Mesothelial cell of epicardium (in vitro differentiated cells): ENCODE measurements at regions not wholly inside any gene's neighbourhood (a gene's known extent, or its start where the extent isn't known, plus 50 kb on each side); places are given as distances from the start of the nearest gene placed in this dataset.

Experiments
- DNase-seq, 2 experiments: peaks; one replicate each; pipeline ENCODE4 v3.0.0; 2021; ENCODE audit warnings: low spot score in 2 of 2; ENCODE audit not compliant: unreplicated experiment in 2 of 2
- H3K27ac Mint-ChIP-seq: 2 replicates; pipeline ENCODE4 v1.8.0; 2021; ENCODE audit warnings: mixed read lengths
- H3K27me3 Mint-ChIP-seq: 2 replicates; pipeline ENCODE4 v1.8.0; 2021; ENCODE audit warnings: low read depth, mixed read lengths
- H3K36me3 Mint-ChIP-seq: 2 replicates; pipeline ENCODE4 v1.8.0; 2021; ENCODE audit warnings: mixed read lengths
- H3K4me1 Mint-ChIP-seq: 2 replicates; pipeline ENCODE4 v1.8.0; 2021; ENCODE audit warnings: mixed read lengths
- H3K4me3 Mint-ChIP-seq: 2 replicates; pipeline ENCODE4 v1.8.0; 2021; ENCODE audit warnings: mild to moderate bottlenecking, moderate library complexity, mixed read lengths
- H3K9me3 Mint-ChIP-seq: 2 replicates; pipeline ENCODE4 v1.8.0; 2021; ENCODE audit warnings: mixed read lengths
- CTCF ChIP-seq: fragments of 200-600 bp; sonication (generic); IDR thresholded peaks from one replicate; pipeline ENCODE4 v1.5.0; 2021; ENCODE audit warnings: antibody characterized with exemption; ENCODE audit not compliant: unreplicated experiment

- Mint-ChIP-seq H3K27ac (no peak overlapping the region), H3K4me1 (no peaks in the 10 kb centered on the region), H3K4me3 (no peak overlapping the region), H3K36me3 (no peaks in the 10 kb centered on the region), H3K9me3 (peaks cover 12% of the 10 kb centered on the region), H3K27me3 (peaks cover 16% of the 10 kb centered on the region)
- TF ChIP-seq CTCF, result no peak
- no peak for DNase-seq
These were observed 105.9 kb upstream of the AGBL1 start for GRCh38 chr15:85973584-85974347.

GRCh38 chr15:85974348-85974705 is 105.3 kb upstream of the AGBL1 start:
- Mint-ChIP-seq H3K27ac (no peak overlapping the region), H3K4me1 (no peaks in the 10 kb centered on the region), H3K36me3 (no peaks in the 10 kb centered on the region), H3K4me3 (no peak overlapping the region), H3K9me3 (peaks cover 14% of the 10 kb centered on the region), H3K27me3 (peaks cover 21% of the 10 kb centered on the region)
- DNase-seq, result no peak
- no peak for TF ChIP-seq CTCF

- no peak overlapping the region for H3K4me3 Mint-ChIP-seq
- no peak for TF ChIP-seq CTCF
- no peak overlapping the region for H3K27ac Mint-ChIP-seq
- peaks cover 25% of the 10 kb centered on the region for H3K27me3 Mint-ChIP-seq
- H3K4me1 Mint-ChIP-seq, result no peaks in the 10 kb centered on the region
- H3K36me3 Mint-ChIP-seq, result no peaks in the 10 kb centered on the region
- H3K9me3 Mint-ChIP-seq, result peaks cover 18% of the 10 kb centered on the region
- no peak for DNase-seq
These were observed 104.9 kb upstream of the AGBL1 start for GRCh38 chr15:85974742-85975141.

- Mint-ChIP-seq H3K9me3 (peaks cover 18% of the 10 kb centered on the region), H3K36me3 (no peaks in the 10 kb centered on the region), H3K4me1 (no peaks in the 10 kb centered on the region), H3K27me3 (peaks cover 21% of the 10 kb centered on the region), H3K27ac (no peak overlapping the region), H3K4me3 (no peak overlapping the region)
- TF ChIP-seq CTCF, result no peak
- DNase-seq, result no peak
These were observed 103.6 kb upstream of the AGBL1 start for GRCh38 chr15:85976102-85976501.

GRCh38 chr15:85976986-85977385 is 102.7 kb upstream of the AGBL1 start:
- Mint-ChIP-seq H3K4me3 (no peak overlapping the region), H3K27me3 (peaks cover 16% of the 10 kb centered on the region), H3K9me3 (peaks cover 18% of the 10 kb centered on the region), H3K27ac (no peak overlapping the region), H3K36me3 (no peaks in the 10 kb centered on the region), H3K4me1 (no peaks in the 10 kb centered on the region)
- DNase-seq, result no peak
- TF ChIP-seq CTCF, result no peak
